Vagina (tissue), 2 donors: ENCODE measurements at regions not wholly inside any gene's neighbourhood (a gene's known extent, or its start where the extent isn't known, plus 50 kb on each side); places are given as distances from the start of the nearest gene placed in this dataset.

Experiments used
- DNase-seq, 2 donors: peaks; one replicate each; pipeline ENCODE4 v3.0.0-alpha.2; 2017; ENCODE audit errors: extremely low spot score in 2 of 2
- H3K27ac ChIP-seq: fragments of 200-600 bp; sonication (generic); one replicate; pipeline ENCODE4 v1.5.1; 2019
- H3K27me3 ChIP-seq: fragments of 200-600 bp; sonication (generic); one replicate; pipeline ENCODE4 v1.5.1; 2019
- H3K36me3 ChIP-seq, 2 donors: fragments of 200-600 bp; sonication (generic); one replicate each; pipeline ENCODE4 v1.5.1; 2017 to 2019
- H3K4me1 ChIP-seq: fragments of 200-600 bp; sonication (generic); one replicate; pipeline ENCODE4 v1.5.1; 2019
- H3K4me3 ChIP-seq, 2 donors: fragments of 200-600 bp; sonication (generic); 1 replicate in 1 of 2; 2 replicates in 1 of 2; pipeline ENCODE4 v1.5.1; 2016 to 2019
- H3K9me3 ChIP-seq: fragments of 200-600 bp; sonication (generic); one replicate; pipeline ENCODE4 v1.5.1; 2019
- CTCF ChIP-seq, 3 experiments: fragments of 450-650 bp in 2 of 3; fragments of 200-600 bp in 1 of 3; sonication (generic) in 1 of 3; IDR thresholded peaks; one replicate each; pipeline ENCODE4 v1.5.1; 2017 to 2019; ENCODE audit warnings: antibody characterized with exemption in 3 of 3, mild to moderate bottlenecking in 2 of 3, moderate library complexity in 2 of 3
- POLR2A ChIP-seq, 2 donors: fragments of 450-650 bp; IDR thresholded peaks; one replicate each; pipeline ENCODE4 v1.6.1; 2017; ENCODE audit warnings: antibody characterized with exemption in 2 of 2, mild to moderate bottlenecking in 2 of 2, moderate library complexity in 2 of 2
- POLR2AphosphoS5 ChIP-seq, 2 donors: sonication (generic); formaldehyde crosslinking; IDR thresholded peaks; one replicate each; pipeline ENCODE4 v1.9.0; 2017; ENCODE audit warnings: antibody characterized with exemption in 2 of 2, mild to moderate bottlenecking in 2 of 2, low read depth in 1 of 2; ENCODE audit not compliant: insufficient read depth in 1 of 2
- intact Hi-C: fragments of 100-400 bp; cut with DNase I; formaldehyde crosslinking; loops from one replicate; pipeline ENCODE4 v1.15.1; 2023

GRCh38 chr7:51455086-51455485, 138.5 kb upstream of the COBL start:
- no peak for DNase-seq
- intact Hi-C loops = no loop called here

GRCh38 chr7:51452694-51453093, 136.1 kb upstream of the COBL start:
- intact Hi-C loops = no loop called here
- TF ChIP-seq POLR2AphosphoS5 (IDR thresholded peaks at IDR 0.05; ENCODE audit: insufficient read depth in 1 of 2, low read depth in 1 of 2) = no peak
- TF ChIP-seq POLR2A (IDR thresholded peaks at IDR 0.05) = no peak
- no peak for TF ChIP-seq CTCF (IDR thresholded peaks at IDR 0.05)
- Histone ChIP-seq H3K27ac (no peak overlapping the region), H3K27me3 (no peaks in the 10 kb centered on the region), H3K4me3 (no peak overlapping the region), H3K36me3 (no peaks in the 10 kb centered on the region), H3K4me1 (no peaks in the 10 kb centered on the region), H3K9me3 (no peaks in the 10 kb centered on the region)
- DNase-seq = no peak

More at GRCh38 chr7:51455086-51455485, 138.5 kb upstream of the COBL start:
- no peaks in the 10 kb centered on the region for H3K27me3 ChIP-seq
- no peak overlapping the region for H3K27ac ChIP-seq
- no peak overlapping the region for H3K4me3 ChIP-seq
- TF ChIP-seq CTCF (IDR thresholded peaks at IDR 0.05) (no peak), POLR2AphosphoS5 (IDR thresholded peaks at IDR 0.05; ENCODE audit: insufficient read depth in 1 of 2, low read depth in 1 of 2) (no peak), POLR2A (IDR thresholded peaks at IDR 0.05) (no peak)
- no peaks in the 10 kb centered on the region for H3K9me3 ChIP-seq
- no peaks in the 10 kb centered on the region for H3K36me3 ChIP-seq
- no peaks in the 10 kb centered on the region for H3K4me1 ChIP-seq

GRCh38 chr7:51451751-51452476, 135.3 kb upstream of the COBL start:
- H3K9me3 ChIP-seq = no peaks in the 10 kb centered on the region
- no peaks in the 10 kb centered on the region for H3K27me3 ChIP-seq
- H3K27ac ChIP-seq = no peak overlapping the region
- H3K4me1 ChIP-seq = no peaks in the 10 kb centered on the region
- no peak overlapping the region for H3K4me3 ChIP-seq
- no peak for TF ChIP-seq CTCF (IDR thresholded peaks at IDR 0.05)
- TF ChIP-seq POLR2AphosphoS5 (IDR thresholded peaks at IDR 0.05; ENCODE audit: insufficient read depth in 1 of 2, low read depth in 1 of 2) = no peak
- no peak for TF ChIP-seq POLR2A (IDR thresholded peaks at IDR 0.05)
- H3K36me3 ChIP-seq = no peaks in the 10 kb centered on the region
- intact Hi-C loops = no loop called here
- DNase-seq = no peak

- Histone ChIP-seq H3K36me3 (no peaks in the 10 kb centered on the region), H3K27ac (no peak overlapping the region), H3K27me3 (no peaks in the 10 kb centered on the region), H3K4me1 (no peaks in the 10 kb centered on the region), H3K4me3 (no peak overlapping the region), H3K9me3 (no peaks in the 10 kb centered on the region)
- intact Hi-C loops = no loop called here
- no peak for TF ChIP-seq CTCF (IDR thresholded peaks at IDR 0.05)
- TF ChIP-seq POLR2A (IDR thresholded peaks at IDR 0.05) = no peak
- TF ChIP-seq POLR2AphosphoS5 (IDR thresholded peaks at IDR 0.05; ENCODE audit: insufficient read depth in 1 of 2, low read depth in 1 of 2) = no peak
- no peak for DNase-seq
Observed at GRCh38 chr7:51450541-51450940, 133.9 kb upstream of the COBL start.

- H3K36me3 ChIP-seq = no peaks in the 10 kb centered on the region
- no peak for TF ChIP-seq POLR2AphosphoS5 (IDR thresholded peaks at IDR 0.05; ENCODE audit: insufficient read depth in 1 of 2, low read depth in 1 of 2)
- H3K4me3 ChIP-seq = no peak overlapping the region
- intact Hi-C loops = no loop called here
- no peaks in the 10 kb centered on the region for H3K4me1 ChIP-seq
- no peak for DNase-seq
- no peaks in the 10 kb centered on the region for H3K9me3 ChIP-seq
- no peaks in the 10 kb centered on the region for H3K27me3 ChIP-seq
- H3K27ac ChIP-seq = no peak overlapping the region
Observed at GRCh38 chr7:51446785-51447184, 130.2 kb upstream of the COBL start.
